ENCODE measurements at regions not wholly inside any gene's neighbourhood (a gene's known extent, or its start where the extent isn't known, plus 50 kb on each side); places are given as distances from the start of the nearest gene placed in this dataset.

DNA sequence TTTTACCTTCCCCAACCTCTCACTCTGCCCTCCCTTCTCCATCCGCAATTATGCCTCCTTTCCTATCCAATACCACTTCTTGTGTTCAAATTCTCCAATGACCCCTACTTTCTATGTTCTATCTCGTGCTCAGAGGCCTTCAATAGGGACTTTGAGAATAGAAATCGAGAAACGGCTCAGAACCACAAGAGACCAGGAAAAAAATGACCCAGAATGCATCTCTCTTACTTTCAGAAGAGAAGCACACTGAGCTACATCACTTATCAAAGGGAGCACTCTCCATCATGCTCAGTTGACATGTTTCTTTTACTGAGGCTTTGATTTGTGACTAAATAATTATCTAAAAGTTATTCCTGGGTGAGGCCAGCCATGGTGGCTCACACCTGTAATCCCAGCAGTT lies 162.4 kb upstream of the PRICKLE2 start:
- no peaks in the 10 kb centered on the region for H3K27me3 ChIP-seq (ENCODE audit: insufficient read depth, low read length)
- H3K9ac ChIP-seq (ENCODE audit: low read depth, low read length): no peak overlapping the region
- H3K27ac ChIP-seq (ENCODE audit: low read length): no peak overlapping the region
- no peaks in the 10 kb centered on the region for H3K4me1 ChIP-seq (ENCODE audit: insufficient read depth, low read length)
- H3K9me3 ChIP-seq (ENCODE audit: insufficient read depth, low read depth, low read length): no peaks in the 10 kb centered on the region
- no peak overlapping the region for H3K4me3 ChIP-seq (ENCODE audit: low read length)
- no peaks in the 10 kb centered on the region for H3K36me3 ChIP-seq (ENCODE audit: insufficient read depth, low read depth, low read length)

DNA sequence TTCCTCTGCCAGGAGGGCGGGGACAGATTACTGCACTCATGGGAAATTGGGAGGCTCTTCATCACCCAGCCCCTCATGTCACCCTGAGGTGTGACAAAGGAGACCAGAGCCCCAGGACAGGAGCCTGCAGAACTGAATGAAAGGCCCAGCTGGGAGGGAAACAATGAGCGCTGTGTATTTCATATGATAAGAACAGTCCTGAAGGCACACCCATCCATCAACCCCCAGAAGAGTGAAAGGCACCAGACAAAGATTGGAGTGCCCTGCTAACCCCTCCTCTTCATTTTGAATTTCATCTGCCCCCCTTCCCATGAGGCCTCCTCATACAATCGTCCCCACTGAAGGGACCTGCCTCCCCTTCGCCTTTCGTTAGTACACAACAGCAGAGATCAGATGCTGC lies 160.0 kb upstream of the PRICKLE2 start:
- H3K4me1 ChIP-seq (ENCODE audit: insufficient read depth, low read length): no peaks in the 10 kb centered on the region
- no peak overlapping the region for H3K4me3 ChIP-seq (ENCODE audit: low read length)
- no peaks in the 10 kb centered on the region for H3K9me3 ChIP-seq (ENCODE audit: insufficient read depth, low read depth, low read length)
- H3K27me3 ChIP-seq (ENCODE audit: insufficient read depth, low read length): no peaks in the 10 kb centered on the region
- H3K36me3 ChIP-seq (ENCODE audit: insufficient read depth, low read depth, low read length): no peaks in the 10 kb centered on the region
- H3K9ac ChIP-seq (ENCODE audit: low read depth, low read length): no peak overlapping the region
- no peak overlapping the region for H3K27ac ChIP-seq (ENCODE audit: low read length)

DNA sequence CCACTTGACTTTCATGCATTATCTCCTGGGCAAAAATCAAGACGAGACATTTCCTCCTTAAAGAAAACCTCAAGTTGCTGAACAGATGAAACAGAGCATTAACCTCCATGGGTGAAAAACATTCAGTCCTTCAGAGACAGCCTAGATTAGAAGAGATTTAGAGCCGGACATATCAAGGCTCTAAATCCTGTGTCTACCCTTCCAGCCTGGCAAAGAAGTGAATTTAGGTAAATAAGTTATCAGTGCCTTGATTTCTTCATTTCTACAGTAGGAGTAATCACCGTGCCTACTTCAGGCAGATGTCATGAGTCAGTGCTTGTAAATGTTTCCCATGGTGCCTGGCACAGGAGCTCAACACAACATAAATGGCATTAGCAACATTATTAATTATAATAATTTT lies 159.3 kb upstream of the PRICKLE2 start:
- Histone ChIP-seq H3K27ac (ENCODE audit: low read length) (no peak overlapping the region), H3K27me3 (ENCODE audit: insufficient read depth, low read length) (no peaks in the 10 kb centered on the region), H3K9me3 (ENCODE audit: insufficient read depth, low read depth, low read length) (no peaks in the 10 kb centered on the region), H3K4me1 (ENCODE audit: insufficient read depth, low read length) (no peaks in the 10 kb centered on the region), H3K36me3 (ENCODE audit: insufficient read depth, low read depth, low read length) (no peaks in the 10 kb centered on the region), H3K9ac (ENCODE audit: low read depth, low read length) (no peak overlapping the region), H3K4me3 (ENCODE audit: low read length) (no peak overlapping the region)

DNA sequence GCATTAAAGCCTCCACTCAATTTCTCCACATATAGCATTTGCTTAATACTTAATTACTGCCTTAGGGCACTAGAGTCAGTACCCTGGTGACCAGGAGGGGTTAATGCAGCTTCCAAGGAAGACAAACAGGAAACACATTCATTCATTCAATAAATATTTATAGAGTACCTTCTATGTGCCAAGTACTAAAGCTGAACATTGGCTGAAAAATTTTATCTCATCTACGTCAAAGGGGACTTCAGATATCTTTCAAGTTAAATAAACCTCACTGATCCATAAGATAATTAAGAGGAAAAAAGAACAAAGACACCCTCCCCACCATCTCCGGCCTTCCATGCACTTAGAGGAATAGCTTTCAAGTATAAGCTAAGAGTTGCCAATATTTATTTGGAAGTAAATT lies 156.9 kb upstream of the PRICKLE2 start:
- H3K4me1 ChIP-seq (ENCODE audit: insufficient read depth, low read length): no peaks in the 10 kb centered on the region
- no peak overlapping the region for H3K27ac ChIP-seq (ENCODE audit: low read length)

DNA sequence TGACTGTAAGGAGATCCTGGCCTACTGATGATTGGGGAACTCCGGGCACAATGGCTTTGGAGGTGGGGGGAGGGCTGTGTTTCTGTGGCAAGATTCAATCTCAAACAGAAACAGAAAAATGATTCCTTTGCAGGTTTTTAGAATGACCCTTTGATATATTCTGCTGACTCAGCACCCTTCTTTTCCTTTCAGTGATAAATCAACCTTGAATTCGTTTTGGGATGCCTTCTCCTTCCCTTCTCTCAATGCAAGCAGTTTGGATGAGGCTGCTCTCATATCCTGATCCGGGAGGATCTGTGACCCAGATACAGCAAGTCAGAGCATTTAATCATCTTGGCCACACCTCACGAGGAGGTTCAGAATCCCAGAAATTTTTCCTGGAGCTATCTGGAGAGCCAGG lies 156.1 kb upstream of the PRICKLE2 start:
- Histone ChIP-seq H3K9ac (ENCODE audit: low read depth, low read length) (no peak overlapping the region), H3K27ac (ENCODE audit: low read length) (no peak overlapping the region), H3K4me3 (ENCODE audit: low read length) (no peak overlapping the region), H3K27me3 (ENCODE audit: insufficient read depth, low read length) (no peaks in the 10 kb centered on the region), H3K36me3 (ENCODE audit: insufficient read depth, low read depth, low read length) (no peaks in the 10 kb centered on the region), H3K9me3 (ENCODE audit: insufficient read depth, low read depth, low read length) (no peaks in the 10 kb centered on the region; the same call in 1 of the 2 replicates), H3K4me1 (ENCODE audit: insufficient read depth, low read length) (no peaks in the 10 kb centered on the region)

More for the DNA sequence above, 156.9 kb upstream of the PRICKLE2 start:
- no peaks in the 10 kb centered on the region for H3K36me3 ChIP-seq (ENCODE audit: insufficient read depth, low read depth, low read length)
- no peak overlapping the region for H3K4me3 ChIP-seq (ENCODE audit: low read length)
- no peak overlapping the region for H3K9ac ChIP-seq (ENCODE audit: low read depth, low read length)
- H3K9me3 ChIP-seq (ENCODE audit: insufficient read depth, low read depth, low read length): no peaks in the 10 kb centered on the region
- H3K27me3 ChIP-seq (ENCODE audit: insufficient read depth, low read length): no peaks in the 10 kb centered on the region

DNA sequence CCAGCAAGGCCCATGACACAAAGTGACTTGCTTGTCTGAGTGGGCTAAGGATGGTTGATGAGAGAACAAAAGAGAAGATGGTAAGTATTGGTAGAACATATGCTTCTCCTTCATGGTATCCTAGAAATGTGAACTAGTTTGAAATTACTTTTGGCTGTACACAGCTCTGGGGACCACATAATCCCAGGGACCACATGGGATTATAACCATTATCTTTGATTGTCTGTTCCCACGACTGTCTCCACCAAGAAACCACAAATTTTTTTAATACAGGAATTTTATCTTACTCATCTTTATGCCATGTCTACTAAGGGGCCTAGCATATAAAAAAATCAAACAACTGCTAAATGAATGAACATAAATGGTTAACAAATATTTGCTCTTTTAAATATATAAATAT lies 155.3 kb upstream of the PRICKLE2 start:
- H3K9me3 ChIP-seq (ENCODE audit: insufficient read depth, low read depth, low read length): peaks cover 7% of the 10 kb centered on the region
- no peaks in the 10 kb centered on the region for H3K36me3 ChIP-seq (ENCODE audit: insufficient read depth, low read depth, low read length)
- H3K9ac ChIP-seq (ENCODE audit: low read depth, low read length): no peak overlapping the region
- no peak overlapping the region for H3K27ac ChIP-seq (ENCODE audit: low read length)
- no peaks in the 10 kb centered on the region for H3K4me1 ChIP-seq (ENCODE audit: insufficient read depth, low read length)
- no peak overlapping the region for H3K4me3 ChIP-seq (ENCODE audit: low read length)
- H3K27me3 ChIP-seq (ENCODE audit: insufficient read depth, low read length): no peaks in the 10 kb centered on the region

DNA sequence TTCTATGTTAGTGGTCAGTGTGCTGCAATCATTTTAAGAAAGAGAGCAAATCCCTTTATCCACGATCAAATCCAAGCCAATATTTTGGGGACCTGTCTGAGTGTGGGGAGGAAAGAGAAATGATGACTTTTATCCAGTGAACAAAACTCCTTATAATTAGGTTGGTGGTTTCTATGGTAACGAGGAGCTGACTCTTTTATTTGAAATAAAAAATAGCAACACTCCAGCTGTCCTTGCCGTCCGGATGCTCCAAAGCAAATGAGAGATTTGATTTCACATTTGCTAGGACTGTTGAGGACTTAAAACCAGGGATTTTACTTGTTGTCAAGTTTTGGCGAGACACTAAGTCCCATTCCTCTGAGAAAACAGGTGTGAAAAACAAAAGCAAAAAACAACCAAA lies 154.0 kb upstream of the PRICKLE2 start:
- Histone ChIP-seq H3K27ac (ENCODE audit: low read length) (no peak overlapping the region), H3K4me1 (ENCODE audit: insufficient read depth, low read length) (no peaks in the 10 kb centered on the region), H3K27me3 (ENCODE audit: insufficient read depth, low read length) (no peaks in the 10 kb centered on the region), H3K4me3 (ENCODE audit: low read length) (no peak overlapping the region), H3K9ac (ENCODE audit: low read depth, low read length) (no peak overlapping the region), H3K9me3 (ENCODE audit: insufficient read depth, low read depth, low read length) (peaks cover 8% of the 10 kb centered on the region), H3K36me3 (ENCODE audit: insufficient read depth, low read depth, low read length) (no peaks in the 10 kb centered on the region)

DNA sequence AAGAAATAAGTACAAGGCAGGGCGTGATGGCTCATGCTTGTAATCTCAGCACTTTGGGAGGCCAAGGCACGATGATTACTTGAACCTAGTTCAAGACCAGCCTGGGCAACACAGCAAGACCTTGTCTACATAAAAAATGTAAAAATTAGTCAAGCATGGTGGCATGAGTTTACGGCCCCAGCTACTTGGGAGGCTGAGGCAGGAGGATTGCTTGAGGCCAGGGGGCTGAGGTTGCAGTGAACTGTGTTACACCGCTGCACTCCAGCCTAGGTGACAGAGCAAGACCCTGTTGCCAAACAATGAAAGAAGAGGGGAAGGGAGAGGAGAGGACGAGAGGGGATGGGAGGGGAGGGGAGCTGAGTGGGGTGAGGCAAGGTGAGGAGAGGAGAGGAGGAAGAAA lies 152.7 kb upstream of the PRICKLE2 start:
- H3K36me3 ChIP-seq (ENCODE audit: insufficient read depth, low read depth, low read length): no peaks in the 10 kb centered on the region

DNA sequence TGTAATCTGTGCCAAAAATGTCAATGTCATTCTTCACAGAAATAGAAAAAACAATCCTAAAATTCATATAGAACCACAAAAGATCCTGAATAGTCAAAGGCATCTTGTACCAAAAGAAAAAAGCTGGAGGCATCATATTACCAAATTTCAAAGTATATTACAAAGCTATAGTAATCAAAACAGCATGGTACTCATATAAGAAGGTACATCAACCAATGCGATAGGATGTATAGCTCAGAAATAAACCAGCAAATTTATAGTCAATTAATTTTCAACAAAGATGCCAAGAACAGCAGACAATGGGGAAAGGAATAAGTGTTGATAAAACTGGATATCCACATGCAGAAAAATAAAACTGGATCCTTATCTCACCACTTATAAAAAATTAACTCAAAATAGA lies 150.5 kb upstream of the PRICKLE2 start:
- Histone ChIP-seq H3K4me3 (ENCODE audit: low read length) (no peak overlapping the region), H3K27ac (ENCODE audit: low read length) (no peak overlapping the region), H3K9me3 (ENCODE audit: insufficient read depth, low read depth, low read length) (peaks cover 8% of the 10 kb centered on the region), H3K36me3 (ENCODE audit: insufficient read depth, low read depth, low read length) (no peaks in the 10 kb centered on the region), H3K4me1 (ENCODE audit: insufficient read depth, low read length) (no peaks in the 10 kb centered on the region), H3K27me3 (ENCODE audit: insufficient read depth, low read length) (no peaks in the 10 kb centered on the region), H3K9ac (ENCODE audit: low read depth, low read length) (no peak overlapping the region)

More for the DNA sequence above, 152.7 kb upstream of the PRICKLE2 start:
- no peak overlapping the region for H3K27ac ChIP-seq (ENCODE audit: low read length)
- no peak overlapping the region for H3K9ac ChIP-seq (ENCODE audit: low read depth, low read length)
- H3K4me3 ChIP-seq (ENCODE audit: low read length): no peak overlapping the region
- peaks cover 8% of the 10 kb centered on the region for H3K9me3 ChIP-seq (ENCODE audit: insufficient read depth, low read depth, low read length)
- no peaks in the 10 kb centered on the region for H3K27me3 ChIP-seq (ENCODE audit: insufficient read depth, low read length)
- H3K4me1 ChIP-seq (ENCODE audit: insufficient read depth, low read length): no peaks in the 10 kb centered on the region

DNA sequence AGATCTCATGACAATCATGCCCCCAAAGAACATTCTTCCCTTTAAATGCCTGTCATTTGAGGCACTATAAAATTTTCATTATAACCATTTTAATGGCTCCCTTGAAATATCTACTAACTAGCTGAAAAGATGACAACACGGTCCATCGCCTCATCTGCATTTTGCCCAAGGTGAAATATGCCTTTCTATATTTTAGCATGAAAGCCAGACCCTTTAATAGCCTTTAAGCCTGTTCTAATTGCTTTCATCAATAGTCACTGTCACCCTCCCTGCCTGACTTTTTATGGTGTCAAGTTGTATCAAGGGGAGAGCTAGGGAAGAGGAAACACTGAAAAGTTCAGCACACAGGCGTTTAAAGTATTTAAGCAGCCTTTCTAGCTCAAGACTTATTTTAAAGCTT lies 144.1 kb upstream of the PRICKLE2 start:
- Histone ChIP-seq H3K4me3 (ENCODE audit: low read length) (no peak overlapping the region), H3K9ac (ENCODE audit: low read depth, low read length) (no peak overlapping the region), H3K27ac (ENCODE audit: low read length) (no peak overlapping the region), H3K36me3 (ENCODE audit: insufficient read depth, low read depth, low read length) (no peaks in the 10 kb centered on the region), H3K4me1 (ENCODE audit: insufficient read depth, low read length) (no peaks in the 10 kb centered on the region), H3K27me3 (ENCODE audit: insufficient read depth, low read length) (no peaks in the 10 kb centered on the region), H3K9me3 (ENCODE audit: insufficient read depth, low read depth, low read length) (no peaks in the 10 kb centered on the region)

DNA sequence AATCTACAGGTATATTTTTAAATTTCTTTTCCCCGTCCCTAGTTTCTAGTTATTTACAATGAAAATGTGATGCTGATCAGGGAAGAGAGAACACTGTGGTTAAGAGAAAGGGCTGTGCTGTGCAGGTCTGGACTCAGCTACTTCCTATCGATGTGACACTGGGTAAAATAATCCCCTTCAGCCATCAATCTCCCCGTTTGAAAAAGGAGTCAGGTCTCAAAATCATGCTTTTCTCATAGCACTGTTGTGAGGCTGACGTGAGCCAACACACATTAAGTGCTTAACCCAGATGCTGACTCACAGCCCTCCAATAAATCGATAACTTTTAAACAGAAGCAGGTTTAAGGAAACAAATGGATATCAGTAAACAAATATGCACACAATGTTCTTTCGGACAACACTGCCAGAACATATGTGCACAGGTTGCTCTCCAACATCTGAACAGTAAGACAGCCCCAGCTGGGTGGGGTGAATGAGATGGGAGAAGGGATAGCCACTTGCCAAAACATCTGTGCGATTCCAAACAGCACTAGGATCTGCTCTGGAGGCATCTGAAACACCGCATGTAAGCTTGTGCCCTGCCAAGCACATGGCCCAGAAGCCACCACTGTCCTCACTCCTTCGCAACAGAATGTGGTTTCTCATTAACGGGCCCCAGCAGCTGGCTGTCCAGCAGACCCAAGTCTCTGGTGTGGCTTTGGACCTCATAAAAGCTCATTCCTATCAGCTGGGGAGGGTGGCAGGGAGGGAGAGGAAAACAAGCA lies 143.2 kb upstream of the PRICKLE2 start:
- no peak overlapping the region for H3K4me3 ChIP-seq (ENCODE audit: low read length)
- no peaks in the 10 kb centered on the region for H3K27me3 ChIP-seq (ENCODE audit: insufficient read depth, low read length)
- H3K9ac ChIP-seq (ENCODE audit: low read depth, low read length): no peak overlapping the region
- H3K9me3 ChIP-seq (ENCODE audit: insufficient read depth, low read depth, low read length): no peaks in the 10 kb centered on the region
- no peaks in the 10 kb centered on the region for H3K36me3 ChIP-seq (ENCODE audit: insufficient read depth, low read depth, low read length)
- H3K4me1 ChIP-seq (ENCODE audit: insufficient read depth, low read length): no peaks in the 10 kb centered on the region; the same call in 1 of the 2 replicates
- H3K27ac ChIP-seq (ENCODE audit: low read length): no peak overlapping the region

DNA sequence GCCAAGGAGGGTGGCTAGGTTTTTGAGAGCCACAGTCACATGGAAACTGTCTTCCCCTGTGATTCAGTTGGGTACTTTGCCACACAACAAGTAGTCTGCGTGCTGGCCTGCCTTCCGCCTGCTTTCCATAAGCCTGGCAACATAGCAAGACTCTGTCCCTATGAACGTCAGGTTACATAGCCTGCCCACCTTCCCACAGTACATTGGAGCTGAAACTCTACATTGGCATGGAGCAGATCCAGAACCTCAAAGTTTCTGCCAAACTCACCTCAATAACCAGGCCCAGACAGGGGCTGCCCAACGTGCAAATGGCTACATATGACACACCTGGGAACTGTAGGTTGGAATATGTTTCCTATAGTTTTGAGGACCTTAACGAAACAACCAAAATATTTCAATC lies 140.6 kb upstream of the PRICKLE2 start:
- Histone ChIP-seq H3K27ac (ENCODE audit: low read length) (no peak overlapping the region), H3K9ac (ENCODE audit: low read depth, low read length) (no peak overlapping the region), H3K27me3 (ENCODE audit: insufficient read depth, low read length) (no peaks in the 10 kb centered on the region), H3K4me1 (ENCODE audit: insufficient read depth, low read length) (no peaks in the 10 kb centered on the region; the same call in 1 of the 2 replicates), H3K9me3 (ENCODE audit: insufficient read depth, low read depth, low read length) (no peaks in the 10 kb centered on the region), H3K4me3 (ENCODE audit: low read length) (no peak overlapping the region), H3K36me3 (ENCODE audit: insufficient read depth, low read depth, low read length) (no peaks in the 10 kb centered on the region)
